ENCODE measurements at regions not wholly inside any gene's neighbourhood (a gene's known extent, or its start where the extent isn't known, plus 50 kb on each side); places are given as distances from the start of the nearest gene placed in this dataset.
"Not testable (repeated sequence)": the region's sequence is repeated elsewhere in the genome, so short reads cannot be mapped to it uniquely, and the experiment has no call there.

GRCh38 chr12:59517522-59517921, 78.3 kb upstream of the SLC16A7 start:
- no peak for DNase-seq (ENCODE audit: low spot score)

DNA sequence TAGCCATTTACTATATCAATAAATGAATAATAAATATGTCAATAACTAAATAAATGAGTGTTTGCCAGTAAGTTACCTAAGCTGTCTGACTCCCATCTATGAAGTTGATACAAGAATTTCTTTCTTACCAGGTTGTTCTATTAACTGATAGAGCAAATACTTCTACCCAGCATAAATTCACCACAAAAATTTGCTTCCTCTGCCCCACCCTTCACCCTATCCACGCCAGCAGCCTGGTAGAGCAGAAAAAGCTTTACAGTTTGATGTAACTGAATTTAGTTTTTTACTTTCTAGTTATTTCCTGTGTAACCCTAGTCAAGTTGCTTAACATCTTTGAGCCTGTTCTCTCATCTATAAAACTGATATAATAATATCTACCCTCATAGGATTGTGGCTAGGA, 94.9 kb upstream of the SLC16A7 start:
- DNase-seq (ENCODE audit: low spot score): no peak

GRCh38 chr12:59500335-59500734, 95.5 kb upstream of the SLC16A7 start:
- no peak for DNase-seq (ENCODE audit: low spot score)

DNA sequence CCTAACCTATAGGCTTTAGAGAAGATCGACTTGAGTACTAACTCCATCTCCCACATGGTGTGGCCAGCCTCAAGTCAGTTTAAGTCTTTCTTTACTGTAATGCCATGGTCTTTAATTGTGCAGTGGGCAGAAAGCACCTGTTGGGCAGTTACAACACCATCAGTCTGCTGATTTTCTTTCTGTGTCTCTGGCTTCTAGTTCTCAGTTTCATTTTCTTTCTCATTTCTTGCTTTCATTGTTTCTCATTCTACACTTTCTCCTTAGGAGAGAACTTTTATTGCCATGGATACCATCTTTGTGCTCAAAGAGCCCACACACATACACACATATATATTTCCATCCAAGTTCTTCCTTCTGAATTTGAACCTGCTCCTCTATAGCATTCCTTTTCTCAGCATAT, 96.1 kb upstream of the SLC16A7 start:
- no peak for DNase-seq (ENCODE audit: low spot score)

DNA sequence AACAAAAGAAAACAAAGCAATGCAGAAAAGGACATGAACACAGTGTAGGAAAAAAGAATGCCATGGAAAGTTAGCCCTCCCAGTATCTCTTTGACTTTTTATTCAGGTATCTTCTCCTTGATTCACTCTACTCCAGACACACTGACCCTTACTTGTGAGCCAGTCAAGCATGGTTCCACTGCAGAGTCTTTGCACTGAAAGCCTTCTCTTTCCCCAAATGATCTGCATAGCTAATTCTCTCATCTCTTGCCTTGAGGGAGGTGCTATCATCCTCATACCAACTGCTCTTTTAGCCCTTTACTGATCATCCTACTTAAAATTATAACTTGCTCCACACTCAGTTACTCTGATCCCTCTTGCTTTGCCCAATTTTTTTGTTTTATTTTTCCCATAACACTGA, 101.2 kb upstream of the SLC16A7 start:
- DNase-seq (ENCODE audit: low spot score): no peak

- no peak for DNase-seq (ENCODE audit: low spot score)
Measured at GRCh38 chr12:59491877-59492276, 104.0 kb upstream of the SLC16A7 start.

DNA sequence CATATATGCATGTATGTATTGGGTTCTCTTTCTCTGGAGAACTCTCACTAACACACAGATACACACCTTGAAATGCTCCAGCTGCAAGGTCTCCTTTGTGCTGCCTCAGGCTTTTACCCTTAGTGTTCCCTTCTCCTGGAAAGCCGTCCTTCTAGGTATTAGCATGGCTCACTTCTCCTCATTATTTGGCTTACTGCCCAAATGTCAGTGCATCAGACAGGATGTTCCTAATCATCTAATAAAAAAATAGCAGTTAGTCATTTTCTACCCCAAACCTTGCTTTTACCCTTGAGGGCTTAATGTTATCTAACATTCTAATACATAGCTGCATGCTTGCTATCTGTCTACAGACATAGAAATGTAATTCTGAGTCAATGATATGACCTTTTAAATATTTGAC, 109.0 kb upstream of the SLC16A7 start:
- DNase-seq (ENCODE audit: low spot score): no peak

DNA sequence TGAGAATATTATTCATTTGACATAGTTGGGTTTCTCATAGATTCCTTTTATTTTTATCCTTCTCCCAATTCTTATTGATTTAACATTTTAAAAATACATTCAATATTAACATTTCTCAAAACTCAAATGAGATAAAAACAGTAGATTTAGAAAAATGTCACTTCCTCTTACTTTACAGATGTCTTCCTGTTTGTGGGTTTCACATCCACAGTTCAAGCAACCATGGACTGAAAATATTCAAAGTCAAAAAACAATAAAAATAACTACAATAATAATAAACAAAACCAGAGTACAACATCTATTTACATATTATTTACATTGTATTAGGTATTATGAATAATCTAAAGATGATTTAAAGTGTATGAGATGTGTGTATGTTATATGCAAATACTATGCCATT, 111.3 kb upstream of the SLC16A7 start:
- DNase-seq (ENCODE audit: low spot score): no peak

DNA sequence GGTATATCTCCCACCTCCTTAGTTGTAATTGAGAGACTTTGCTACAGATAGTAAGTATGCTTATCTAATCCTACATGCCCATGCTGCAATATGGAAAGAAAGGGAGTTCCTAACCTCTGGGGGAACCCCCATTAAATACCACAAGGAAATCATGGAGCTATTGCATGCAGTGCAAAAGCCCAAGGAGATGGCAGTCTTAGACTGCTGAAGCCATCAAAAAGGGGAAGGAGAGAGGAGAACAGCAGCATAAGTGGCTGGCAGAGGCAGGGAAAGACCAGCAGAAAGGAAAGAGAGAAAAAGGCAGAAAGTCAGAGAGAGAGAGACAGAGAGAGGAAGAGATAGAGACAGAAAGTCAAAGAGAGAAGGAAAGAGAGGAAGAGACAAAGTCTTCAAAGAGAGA, 121.6 kb upstream of the SLC16A7 start:
- not testable (repeated sequence) for DNase-seq (ENCODE audit: low spot score)

GRCh38 chr12:59472273-59472672, 123.6 kb upstream of the SLC16A7 start:
- DNase-seq (ENCODE audit: low spot score): no peak

GRCh38 chr12:59459966-59460660, 135.7 kb upstream of the SLC16A7 start:
- DNase-seq (ENCODE audit: low spot score): no peak

GRCh38 chr12:59453475-59453874, 142.4 kb upstream of the SLC16A7 start:
- no peak for DNase-seq (ENCODE audit: low spot score)

GRCh38 chr12:59452746-59453145, 143.1 kb upstream of the SLC16A7 start:
- DNase-seq (ENCODE audit: low spot score): no peak

DNA sequence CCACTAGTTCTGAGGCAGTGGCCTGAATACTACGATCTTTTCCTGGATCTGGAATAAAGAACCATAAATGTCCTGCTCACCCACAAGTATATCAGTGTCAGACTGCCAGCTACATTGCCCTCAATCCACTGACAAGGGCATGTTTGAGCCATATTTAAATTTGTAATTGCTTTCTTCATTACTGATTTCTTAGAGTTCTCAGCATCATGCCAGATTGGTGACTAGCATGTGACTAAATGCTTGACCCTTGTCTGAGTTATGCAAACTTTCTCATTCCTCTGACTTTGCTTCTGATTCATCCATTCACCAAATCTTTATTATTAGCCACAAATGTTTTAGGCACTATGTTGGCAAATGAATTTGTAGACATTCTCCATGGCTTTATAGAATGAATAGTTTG, 143.6 kb upstream of the SLC16A7 start:
- DNase-seq (ENCODE audit: low spot score): no peak

GRCh38 chr12:59446116-59446515, 149.7 kb upstream of the SLC16A7 start:
- no peak for DNase-seq (ENCODE audit: low spot score)

DNA sequence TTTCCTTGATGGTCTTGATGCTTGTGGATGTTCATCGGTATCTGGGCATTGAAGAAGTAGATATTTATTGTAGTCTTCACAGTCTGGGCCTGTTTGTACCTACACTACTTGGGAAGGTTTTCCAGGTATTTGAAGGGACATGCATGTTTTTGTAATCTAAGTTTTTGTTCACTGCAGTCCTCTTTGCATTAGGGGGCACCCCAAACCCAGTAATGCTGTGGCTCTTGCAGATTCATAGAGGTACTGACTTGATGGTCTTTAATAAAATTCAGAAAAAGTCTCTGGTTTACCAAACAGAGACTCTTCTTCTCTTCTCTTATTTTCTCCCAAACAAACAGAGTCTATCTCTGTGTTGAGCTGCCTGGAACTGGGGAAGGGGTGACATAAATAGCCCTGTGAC, 150.9 kb upstream of the SLC16A7 start:
- DNase-seq (ENCODE audit: low spot score): no peak

GRCh38 chr12:59432057-59432456, 163.8 kb upstream of the SLC16A7 start:
- no peak for DNase-seq (ENCODE audit: low spot score)

GRCh38 chr12:59431266-59431665, 164.6 kb upstream of the SLC16A7 start:
- DNase-seq (ENCODE audit: low spot score): no peak

DNA sequence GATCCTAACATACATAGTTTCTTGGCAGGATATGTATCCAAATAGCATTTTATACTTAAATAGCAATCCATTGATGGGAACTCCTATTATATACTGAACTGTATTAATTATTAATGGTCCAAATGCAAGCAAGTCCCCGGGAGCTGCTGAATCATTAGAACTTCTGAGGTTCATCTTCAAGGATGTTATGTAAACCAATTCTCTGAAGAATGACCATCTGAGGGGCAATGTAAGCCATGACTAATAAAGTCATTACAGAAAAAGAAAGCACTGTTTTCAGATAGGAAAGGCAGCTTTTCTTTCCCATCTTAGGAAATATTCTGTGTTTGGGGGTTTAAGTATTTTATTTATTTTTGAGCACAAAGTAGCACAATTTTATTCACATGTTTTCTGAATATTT, 166.1 kb upstream of the SLC16A7 start:
- no peak for DNase-seq (ENCODE audit: low spot score)

GRCh38 chr12:59425798-59426197, 170.0 kb upstream of the SLC16A7 start:
- no peak for DNase-seq (ENCODE audit: low spot score)

GRCh38 chr12:59424666-59425065, 171.2 kb upstream of the SLC16A7 start:
- DNase-seq (ENCODE audit: low spot score): not testable (repeated sequence)

GRCh38 chr12:59414051-59414450, 181.8 kb upstream of the SLC16A7 start:
- DNase-seq (ENCODE audit: low spot score): no peak

GRCh38 chr12:59408431-59408830, 187.4 kb upstream of the SLC16A7 start:
- DNase-seq (ENCODE audit: low spot score): no peak

DNA sequence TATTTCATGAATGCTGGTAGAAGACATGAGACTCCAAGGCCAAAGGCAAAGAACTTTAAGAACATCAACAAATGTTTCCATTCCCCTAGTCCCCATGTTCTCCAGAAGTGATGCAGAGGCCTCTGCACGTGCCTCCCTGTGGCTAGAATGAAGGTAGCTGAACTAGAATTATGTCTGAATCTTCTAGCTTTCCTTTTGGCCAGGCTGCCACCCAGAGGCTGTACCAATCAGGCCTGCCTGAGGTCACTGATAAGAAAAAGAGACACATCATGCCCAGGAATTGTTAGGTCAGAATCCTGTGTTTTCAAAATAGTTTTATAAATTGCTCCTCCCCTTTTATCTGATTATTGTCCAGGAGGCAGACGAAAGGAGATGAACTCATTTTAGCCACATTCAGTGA, 188.0 kb upstream of the SLC16A7 start:
- DNase-seq (ENCODE audit: low spot score): no peak

- DNase-seq (ENCODE audit: low spot score): no peak
Measured at GRCh38 chr12:59405992-59406391, 189.8 kb upstream of the SLC16A7 start.
